ENCODE measurements at regions not wholly inside any gene's neighbourhood (a gene's known extent, or its start where the extent isn't known, plus 50 kb on each side); places are given as distances from the start of the nearest gene placed in this dataset.

- TF ChIP-seq CTCF (IDR thresholded peaks at IDR 0.05; ENCODE audit: poor library complexity): no peak
- no peak for TF ChIP-seq EZH2 (IDR thresholded peaks at IDR 0.05; ENCODE audit: borderline replicate concordance)
Observed at GRCh38 chr3:14282001-14282705, 103.5 kb downstream of the LSM3 start.
